ENCODE measurements at regions not wholly inside any gene's neighbourhood (a gene's known extent, or its start where the extent isn't known, plus 50 kb on each side); places are given as distances from the start of the nearest gene placed in this dataset.

DNA sequence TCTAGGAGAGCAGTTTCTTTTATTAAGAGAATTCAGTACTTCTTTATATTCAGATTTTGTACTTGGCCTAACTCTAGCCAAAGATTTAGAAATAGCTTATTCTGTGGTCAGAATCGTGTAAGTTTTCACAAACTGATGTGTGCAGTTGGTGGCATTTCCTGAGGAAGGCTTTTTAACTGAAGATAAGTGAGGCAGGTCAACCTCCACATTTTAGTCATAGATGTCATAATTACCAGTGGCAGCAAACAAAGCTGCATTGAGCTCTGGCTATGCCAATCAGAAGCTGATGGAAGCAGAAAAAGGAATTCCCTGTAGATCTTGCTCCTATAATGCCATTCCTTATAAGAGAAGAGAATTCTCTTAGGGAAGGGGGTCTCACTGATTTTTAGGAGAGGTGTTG, 141.3 kb upstream of the SP8 start:
- Histone ChIP-seq H2BK12ac (ENCODE audit: low read length) (no peak overlapping the region), H3K36me3 (replicated peaks in 1 of 2; ENCODE audit: control insufficient read depth in 2 of 2, insufficient read depth in 2 of 2, low read length in 2 of 2) (no peaks in the 10 kb centered on the region), H3K23ac (ENCODE audit: low read depth, low read length, poor library complexity) (no peak overlapping the region), H3K79me1 (ENCODE audit: low read depth, low read length) (no peaks in the 10 kb centered on the region), H3K4ac (ENCODE audit: low read length) (no peak overlapping the region), H4K91ac (ENCODE audit: low read depth, low read length, poor library complexity) (no peak overlapping the region), H3K4me1 (ENCODE audit: control insufficient read depth in 2 of 2, insufficient read depth in 1 of 2, low read depth in 1 of 2, low read length in 2 of 2) (no peaks in the 10 kb centered on the region), H3K4me2 (ENCODE audit: insufficient read depth, low read length, poor library complexity, severe bottlenecking) (no peak overlapping the region), H2BK15ac (ENCODE audit: low read length) (no peak overlapping the region), H2BK5ac (ENCODE audit: low read length) (no peak overlapping the region), H2AFZ (ENCODE audit: low read length) (no peak overlapping the region), H2BK120ac (ENCODE audit: low read depth, low read length) (no peak overlapping the region), H3K14ac (ENCODE audit: low read length) (no peak overlapping the region), H3K4me3 (ENCODE audit: low read length in 2 of 2) (no peak overlapping the region), H3K9me3 (replicated peaks in 1 of 2; ENCODE audit: control insufficient read depth in 2 of 2, insufficient read depth in 1 of 2, low read depth in 1 of 2, low read length in 2 of 2) (no peaks in the 10 kb centered on the region), H2AK5ac (ENCODE audit: low read depth, low read length) (no peak overlapping the region), H4K8ac (ENCODE audit: low read depth, low read length) (no peak overlapping the region), H3K9ac (ENCODE audit: low read depth, low read length, poor library complexity) (no peak overlapping the region), H3K27me3 (ENCODE audit: control insufficient read depth in 3 of 3, insufficient read depth in 3 of 3, low read depth in 1 of 3, low read length in 3 of 3) (no peaks in the 10 kb centered on the region), H3K27ac (replicated peaks; ENCODE audit: low read length) (no peak overlapping the region), H3K18ac (ENCODE audit: low read length) (no peak overlapping the region)
- DNase-seq (ENCODE audit: low spot score): no peak
- WGBS, 2 donors (ENCODE audit: extremely low coverage in 2 of 2, insufficient read length in 2 of 2, insufficient replicate concordance in 1 of 2): no CpG with 5 or more reads among the region's 1 CpG

- Histone ChIP-seq H4K8ac (ENCODE audit: low read depth, low read length) (no peak overlapping the region), H2BK120ac (ENCODE audit: low read depth, low read length) (no peak overlapping the region), H3K23ac (ENCODE audit: low read depth, low read length, poor library complexity) (no peak overlapping the region), H3K27me3 (ENCODE audit: control insufficient read depth in 3 of 3, insufficient read depth in 3 of 3, low read depth in 1 of 3, low read length in 3 of 3) (no peaks in the 10 kb centered on the region), H2BK15ac (ENCODE audit: low read length) (no peak overlapping the region), H3K4me2 (ENCODE audit: insufficient read depth, low read length, poor library complexity, severe bottlenecking) (no peak overlapping the region), H3K4ac (ENCODE audit: low read length) (no peak overlapping the region), H3K79me1 (ENCODE audit: low read depth, low read length) (no peaks in the 10 kb centered on the region), H2AK5ac (ENCODE audit: low read depth, low read length) (no peak overlapping the region), H3K36me3 (replicated peaks in 1 of 2; ENCODE audit: control insufficient read depth in 2 of 2, insufficient read depth in 2 of 2, low read length in 2 of 2) (no peaks in the 10 kb centered on the region), H3K4me1 (ENCODE audit: control insufficient read depth in 2 of 2, insufficient read depth in 1 of 2, low read depth in 1 of 2, low read length in 2 of 2) (no peaks in the 10 kb centered on the region), H3K27ac (replicated peaks; ENCODE audit: low read length) (no peak overlapping the region), H3K18ac (ENCODE audit: low read length) (no peak overlapping the region), H4K91ac (ENCODE audit: low read depth, low read length, poor library complexity) (no peak overlapping the region), H3K14ac (ENCODE audit: low read length) (no peak overlapping the region), H2BK5ac (ENCODE audit: low read length) (no peak overlapping the region), H3K9ac (ENCODE audit: low read depth, low read length, poor library complexity) (no peak overlapping the region), H3K4me3 (ENCODE audit: low read length in 2 of 2) (no peak overlapping the region), H3K9me3 (replicated peaks in 1 of 2; ENCODE audit: control insufficient read depth in 2 of 2, insufficient read depth in 1 of 2, low read depth in 1 of 2, low read length in 2 of 2) (no peaks in the 10 kb centered on the region), H2BK12ac (ENCODE audit: low read length) (no peak overlapping the region), H2AFZ (ENCODE audit: low read length) (no peak overlapping the region)
- WGBS, 2 donors (ENCODE audit: extremely low coverage in 2 of 2, insufficient read length in 2 of 2, insufficient replicate concordance in 1 of 2): no CpG with 5 or more reads among the region's 4 CpGs
- no peak for DNase-seq (ENCODE audit: low spot score)
These were observed 142.5 kb upstream of the SP8 start for GRCh38 chr7:20929199-20929598.

- no peak overlapping the region for H2AK5ac ChIP-seq (ENCODE audit: low read depth, low read length)
- no CpG with 5 or more reads among the region's 3 CpGs for WGBS, 2 donors (ENCODE audit: extremely low coverage in 2 of 2, insufficient read length in 2 of 2, insufficient replicate concordance in 1 of 2)
- H3K18ac ChIP-seq (ENCODE audit: low read length): no peak overlapping the region
- no peak overlapping the region for H2AFZ ChIP-seq (ENCODE audit: low read length)
- no peak overlapping the region for H4K8ac ChIP-seq (ENCODE audit: low read depth, low read length)
- no peak overlapping the region for H3K23ac ChIP-seq (ENCODE audit: low read depth, low read length, poor library complexity)
- H3K4me1 ChIP-seq (ENCODE audit: control insufficient read depth in 2 of 2, insufficient read depth in 1 of 2, low read depth in 1 of 2, low read length in 2 of 2): no peaks in the 10 kb centered on the region
- no peak overlapping the region for H2BK120ac ChIP-seq (ENCODE audit: low read depth, low read length)
- no peaks in the 10 kb centered on the region for H3K27me3 ChIP-seq (ENCODE audit: control insufficient read depth in 3 of 3, insufficient read depth in 3 of 3, low read depth in 1 of 3, low read length in 3 of 3)
- H3K4me2 ChIP-seq (ENCODE audit: insufficient read depth, low read length, poor library complexity, severe bottlenecking): no peak overlapping the region
- no peaks in the 10 kb centered on the region for H3K9me3 ChIP-seq (replicated peaks in 1 of 2; ENCODE audit: control insufficient read depth in 2 of 2, insufficient read depth in 1 of 2, low read depth in 1 of 2, low read length in 2 of 2)
- no peak overlapping the region for H3K9ac ChIP-seq (ENCODE audit: low read depth, low read length, poor library complexity)
- no peak overlapping the region for H2BK15ac ChIP-seq (ENCODE audit: low read length)
- no peaks in the 10 kb centered on the region for H3K36me3 ChIP-seq (replicated peaks in 1 of 2; ENCODE audit: control insufficient read depth in 2 of 2, insufficient read depth in 2 of 2, low read length in 2 of 2)
- H2BK5ac ChIP-seq (ENCODE audit: low read length): no peak overlapping the region
- no peak overlapping the region for H2BK12ac ChIP-seq (ENCODE audit: low read length)
- DNase-seq (ENCODE audit: low spot score): no peak
- no peak overlapping the region for H3K4ac ChIP-seq (ENCODE audit: low read length)
- no peak overlapping the region for H3K4me3 ChIP-seq (ENCODE audit: low read length in 2 of 2)
- H3K14ac ChIP-seq (ENCODE audit: low read length): no peak overlapping the region
- no peak overlapping the region for H4K91ac ChIP-seq (ENCODE audit: low read depth, low read length, poor library complexity)
- H3K27ac ChIP-seq (replicated peaks; ENCODE audit: low read length): no peak overlapping the region
- H3K79me1 ChIP-seq (ENCODE audit: low read depth, low read length): no peaks in the 10 kb centered on the region
These were observed 145.1 kb upstream of the SP8 start for GRCh38 chr7:20931739-20932138.

GRCh38 chr7:20932785-20933527, 146.3 kb upstream of the SP8 start:
- WGBS, 2 donors (ENCODE audit: extremely low coverage in 2 of 2, insufficient read length in 2 of 2, insufficient replicate concordance in 1 of 2): 100% methylated on average over 1 of the region's 7 CpGs; no CpG with 5 or more reads in 1 of the 2 donors
- Histone ChIP-seq H2BK5ac (ENCODE audit: low read length) (no peak overlapping the region), H2BK15ac (ENCODE audit: low read length) (no peak overlapping the region), H4K8ac (ENCODE audit: low read depth, low read length) (no peak overlapping the region), H3K14ac (ENCODE audit: low read length) (no peak overlapping the region), H3K36me3 (replicated peaks in 1 of 2; ENCODE audit: control insufficient read depth in 2 of 2, insufficient read depth in 2 of 2, low read length in 2 of 2) (no peaks in the 10 kb centered on the region), H3K4me3 (ENCODE audit: low read length in 2 of 2) (no peak overlapping the region), H2BK120ac (ENCODE audit: low read depth, low read length) (no peak overlapping the region), H3K4ac (ENCODE audit: low read length) (no peak overlapping the region), H3K4me1 (ENCODE audit: control insufficient read depth in 2 of 2, insufficient read depth in 1 of 2, low read depth in 1 of 2, low read length in 2 of 2) (no peaks in the 10 kb centered on the region), H3K23ac (ENCODE audit: low read depth, low read length, poor library complexity) (no peak overlapping the region), H2AFZ (ENCODE audit: low read length) (no peak overlapping the region), H3K27ac (replicated peaks; ENCODE audit: low read length) (no peak overlapping the region), H3K9me3 (replicated peaks in 1 of 2; ENCODE audit: control insufficient read depth in 2 of 2, insufficient read depth in 1 of 2, low read depth in 1 of 2, low read length in 2 of 2) (no peaks in the 10 kb centered on the region), H4K91ac (ENCODE audit: low read depth, low read length, poor library complexity) (no peak overlapping the region), H3K4me2 (ENCODE audit: insufficient read depth, low read length, poor library complexity, severe bottlenecking) (no peak overlapping the region), H2BK12ac (ENCODE audit: low read length) (no peak overlapping the region), H3K9ac (ENCODE audit: low read depth, low read length, poor library complexity) (no peak overlapping the region), H3K27me3 (ENCODE audit: control insufficient read depth in 3 of 3, insufficient read depth in 3 of 3, low read depth in 1 of 3, low read length in 3 of 3) (no peaks in the 10 kb centered on the region), H2AK5ac (ENCODE audit: low read depth, low read length) (no peak overlapping the region), H3K18ac (ENCODE audit: low read length) (no peak overlapping the region), H3K79me1 (ENCODE audit: low read depth, low read length) (no peaks in the 10 kb centered on the region)
- DNase-seq (ENCODE audit: low spot score): no peak
